PC-9 (cell line): ENCODE measurements at regions not wholly inside any gene's neighbourhood (a gene's known extent, or its start where the extent isn't known, plus 50 kb on each side); places are given as distances from the start of the nearest gene placed in this dataset.

Experiments used
- BruUV-seq: library from RNA; stranded (reverse); fragments of 400-500 nt; replicated peaks from 2 replicates; lab custom pipeline; 2021; lab: Mats Ljungman, UMichigan
- CTCF ChIA-PET: fragments of 300-600 bp; sonication (Branson Sonifier 250); formaldehyde crosslinking; loops from one replicate; lab custom pipeline; 2022; ENCODE audit warnings: antibody characterized with exemption; lab: Charles Lee
- POLR2A ChIA-PET: fragments of 300-600 bp; sonication (Branson Sonifier 250); formaldehyde crosslinking; loops from one replicate; lab custom pipeline; 2022; ENCODE audit warnings: antibody characterized with exemption; ENCODE audit not compliant: unreplicated experiment; lab: Charles Lee
- DNase-seq, 2 experiments: peaks; one replicate each; pipeline versions ENCODE4 v3.0.0 to v3.0.0-alpha.2; 2015 to 2022; ENCODE audit warnings: mixed read lengths in 1 of 2
- H2AFZ ChIP-seq: fragments of 200-600 bp; sonication (generic); 2 replicates; pipeline ENCODE4 v1.8.1; 2017; ENCODE audit warnings: antibody characterized with exemption
- H3F3A ChIP-seq: fragments of 200-600 bp; sonication (generic); 2 replicates; pipeline ENCODE4 v1.8.1; 2017; ENCODE audit warnings: antibody characterized with exemption, mild to moderate bottlenecking, low read depth; ENCODE audit not compliant: insufficient read depth
- H3K27ac ChIP-seq: fragments of 200-600 bp; sonication (generic); 2 replicates; pipeline ENCODE4 v1.6.1; 2016; ENCODE audit warnings: mixed run types
- H3K27me3 ChIP-seq: fragments of 200-600 bp; sonication (generic); 2 replicates; pipeline ENCODE4 v1.6.1; 2016; ENCODE audit warnings: low read depth, mixed run types; ENCODE audit not compliant: insufficient read depth
- H3K36me3 ChIP-seq: fragments of 200-600 bp; sonication (generic); 2 replicates; pipeline ENCODE4 v1.6.1; 2016; ENCODE audit warnings: low read depth, mixed run types
- H3K4me1 ChIP-seq: fragments of 200-600 bp; sonication (generic); replicated peaks from 2 replicates; pipeline ENCODE4 v1.6.1; 2016; ENCODE audit warnings: mixed run types; ENCODE audit not compliant: insufficient read depth
- H3K4me2 ChIP-seq: fragments of 200-600 bp; sonication (generic); 2 replicates; pipeline ENCODE4 v1.6.1; 2017; ENCODE audit warnings: mixed run types
- H3K4me3 ChIP-seq: fragments of 200-600 bp; sonication (generic); 2 replicates; pipeline ENCODE4 v1.6.1; 2016; ENCODE audit warnings: mixed run types
- H3K79me2 ChIP-seq: fragments of 200-600 bp; sonication (generic); 2 replicates; pipeline ENCODE4 v1.6.1; 2017; ENCODE audit warnings: low read depth, mixed run types
- H3K9me2 ChIP-seq: fragments of 200-600 bp; sonication (generic); 2 replicates; pipeline ENCODE4 v1.8.1; 2017; ENCODE audit warnings: mild to moderate bottlenecking; ENCODE audit not compliant: insufficient read depth
- H3K9me3 ChIP-seq: fragments of 200-600 bp; sonication (generic); 2 replicates; pipeline ENCODE4 v1.8.1; 2016; ENCODE audit warnings: low read depth; ENCODE audit not compliant: insufficient read depth
- H4K20me1 ChIP-seq: fragments of 200-600 bp; sonication (generic); 2 replicates; pipeline ENCODE4 v1.8.1; 2017; ENCODE audit not compliant: insufficient read depth
- CTCF ChIP-seq: fragments of 200-600 bp; sonication (generic); conservative IDR thresholded peaks from 2 replicates; pipeline ENCODE4 v1.6.1; 2017; ENCODE audit warnings: mixed run types, antibody characterized with exemption, mild to moderate bottlenecking, moderate library complexity
- EZH2 ChIP-seq: fragments of 200-600 bp; sonication (generic); IDR thresholded peaks from 2 replicates; pipeline ENCODE4 v1.8.0; 2017; ENCODE audit warnings: antibody characterized with exemption, low read depth
- intact Hi-C: fragments of 100-400 bp; cut with micrococcal nuclease; formaldehyde crosslinking; loops from one replicate; pipeline ENCODE4 v1.10.0; 2022; ENCODE audit not compliant: unreplicated experiment

GRCh38 chr1:81493102-81493869 lies 307.4 kb upstream of the ADGRL2 start:
- DNase-seq: no peak
- Histone ChIP-seq H3K4me1 (no peaks in the 10 kb centered on the region), H2AFZ (no peak overlapping the region), H3K4me3 (no peak overlapping the region), H4K20me1 (no peaks in the 10 kb centered on the region), H3K9me3 (no peaks in the 10 kb centered on the region), H3K79me2 (no peaks in the 10 kb centered on the region), H3K9me2 (no peaks in the 10 kb centered on the region), H3K36me3 (no peaks in the 10 kb centered on the region), H3K27me3 (no peaks in the 10 kb centered on the region), H3F3A (no peaks in the 10 kb centered on the region), H3K4me2 (no peak overlapping the region), H3K27ac (no peak overlapping the region)
- POLR2A ChIA-PET: no interaction called here
- intact Hi-C loops: no loop called here
- TF ChIP-seq EZH2 (no peak), CTCF (no peak)
- CTCF ChIA-PET: no interaction called here
- BruUV-seq: no TSS peak

- Histone ChIP-seq H3K4me3 (no peak overlapping the region), H4K20me1 (no peaks in the 10 kb centered on the region), H3K27me3 (no peaks in the 10 kb centered on the region), H2AFZ (no peak overlapping the region), H3K4me2 (no peak overlapping the region), H3K9me2 (no peaks in the 10 kb centered on the region), H3K79me2 (no peaks in the 10 kb centered on the region), H3K9me3 (no peaks in the 10 kb centered on the region), H3F3A (no peaks in the 10 kb centered on the region), H3K36me3 (no peaks in the 10 kb centered on the region), H3K27ac (no peak overlapping the region), H3K4me1 (no peaks in the 10 kb centered on the region)
- intact Hi-C loops: no loop called here
- DNase-seq: no peak
- ChIA-PET POLR2A (no interaction called here), CTCF (no interaction called here)
- TF ChIP-seq EZH2: no peak
- TF ChIP-seq CTCF: no peak
- no TSS peak for BruUV-seq
Measured at GRCh38 chr1:81492628-81493027, 308.1 kb upstream of the ADGRL2 start.

DNA sequence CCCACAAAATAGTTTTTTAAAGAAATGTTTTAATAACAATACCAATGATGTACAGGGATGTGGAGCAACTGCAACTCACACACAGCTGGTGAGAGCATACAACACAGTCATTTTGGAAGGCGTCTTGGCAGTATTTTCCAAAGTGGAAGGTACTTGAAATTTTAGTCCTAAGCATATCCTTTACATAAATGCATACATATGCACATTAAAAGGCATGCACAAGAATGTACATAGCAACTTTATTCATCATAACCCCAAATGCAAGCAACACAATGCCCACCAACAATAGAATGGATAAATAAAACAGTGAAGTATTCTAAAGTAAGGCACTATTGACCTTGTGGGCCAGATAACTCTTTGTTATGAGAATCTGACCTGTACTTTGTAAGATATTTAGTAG lies 310.1 kb upstream of the ADGRL2 start:
- Histone ChIP-seq H3K4me3 (no peak overlapping the region), H3K27ac (no peak overlapping the region), H3K79me2 (no peaks in the 10 kb centered on the region), H3F3A (no peaks in the 10 kb centered on the region), H3K4me1 (no peaks in the 10 kb centered on the region), H3K9me3 (no peaks in the 10 kb centered on the region), H2AFZ (no peak overlapping the region), H3K36me3 (no peaks in the 10 kb centered on the region), H3K9me2 (no peaks in the 10 kb centered on the region), H3K4me2 (no peak overlapping the region), H3K27me3 (no peaks in the 10 kb centered on the region), H4K20me1 (no peaks in the 10 kb centered on the region)
- ChIA-PET POLR2A (no interaction called here), CTCF (no interaction called here)
- TF ChIP-seq EZH2 (no peak), CTCF (no peak)
- no TSS peak for BruUV-seq
- DNase-seq: no peak
- intact Hi-C loops: no loop called here
